HepG2 (cell line): ENCODE measurements at regions not wholly inside any gene's neighbourhood (a gene's known extent, or its start where the extent isn't known, plus 50 kb on each side); places are given as distances from the start of the nearest gene placed in this dataset.

ENCODE experiments used
- ATAC-seq: fragments of 200-7000 bp; cut with Tn5 transposase; 3 replicates; pipeline ENCODE4 v1.9.1; 2020; ENCODE audit warnings: mild to moderate bottlenecking, moderate library complexity
- BruUV-seq: library from RNA; stranded (reverse); fragments of 400-500 nt; replicated peaks from 2 replicates; lab custom pipeline; 2021; lab: Mats Ljungman, UMichigan
- CTCF ChIA-PET: fragments of 300-600 bp; formaldehyde crosslinking; extraction: SDS; loops from one replicate; lab custom pipeline; 2021; ENCODE audit warnings: low total read pairs, inconsistent platforms, low intra/inter-chr PET ratio; lab: Yijun Ruan, JAX
- POLR2A ChIA-PET: fragments of 350-600 bp; sonication (Branson Sonifier 250); formaldehyde crosslinking; loops from one replicate; lab custom pipeline; 2020; ENCODE audit warnings: antibody characterized with exemption, inconsistent platforms; lab: Yijun Ruan, JAX
- DNase-seq: peaks from one replicate; pipeline ENCODE4 v3.0.0-alpha.2; 2015; ENCODE audit warnings: low spot score
- FAIRE-seq: peaks from 3 replicates; lab custom pipeline; 2011; peaks lifted over from hg19 to GRCh38; lab: Jason Lieb, UNC
- H2AFZ ChIP-seq: one replicate; pipeline ENCODE4 v1.6.1; 2011; ENCODE audit warnings: low read length, inconsistent platforms
- H3K27ac ChIP-seq: fragments of 300-600 bp; 3 replicates; pipeline ENCODE4 v1.8.0; 2011; ENCODE audit warnings: mixed run types, mild to moderate bottlenecking, mixed read lengths, low read length, inconsistent platforms; ENCODE audit not compliant: insufficient read depth; ENCODE audit errors: extremely low read length
- H3K27me3 ChIP-seq, 2 experiments: fragments of 200-600 bp in 1 of 2; 2 replicates in 1 of 2; 3 replicates in 1 of 2; pipeline versions ENCODE4 v1.6.0 to v1.8.0; 2011; ENCODE audit warnings: low read length in 2 of 2, mild to moderate bottlenecking in 2 of 2, moderate library complexity in 2 of 2, inconsistent platforms in 1 of 2; ENCODE audit not compliant: insufficient read depth in 2 of 2, control insufficient read depth in 1 of 2
- H3K36me3 ChIP-seq, 2 experiments: fragments of 200-600 bp in 1 of 2; replicated peaks in 1 of 2; 2 replicates in 1 of 2; 3 replicates in 1 of 2; pipeline versions ENCODE4 v1.5.1 to v1.8.0; 2011; ENCODE audit warnings: low read length in 2 of 2, inconsistent platforms in 1 of 2; ENCODE audit not compliant: insufficient read depth in 2 of 2, control insufficient read depth in 1 of 2
- H3K4me1 ChIP-seq: 2 replicates; pipeline ENCODE4 v1.5.1; 2012; ENCODE audit warnings: low read length, inconsistent platforms; ENCODE audit not compliant: insufficient read depth
- H3K4me2 ChIP-seq: 2 replicates; pipeline ENCODE4 v1.6.0; 2011; ENCODE audit warnings: low read depth, low read length, inconsistent platforms
- H3K4me3 ChIP-seq, 3 experiments: fragments of 200-600 bp in 1 of 3; sonication (generic), shearing (Covaris generic) in 1 of 3; replicated peaks in 1 of 3; 2 replicates each; pipeline ENCODE4 v1.5.1; 2011 to 2016; ENCODE audit warnings: low read length in 3 of 3, inconsistent platforms in 2 of 3, low read depth in 2 of 3, mild to moderate bottlenecking in 2 of 3, control low read depth in 1 of 3, mixed read lengths in 1 of 3; ENCODE audit not compliant: insufficient read depth in 1 of 3
- H3K79me2 ChIP-seq: one replicate; pipeline ENCODE4 v1.6.1; 2011; ENCODE audit warnings: low read length, inconsistent platforms; ENCODE audit not compliant: insufficient read depth
- H3K9ac ChIP-seq: 2 replicates; pipeline ENCODE4 v1.6.0; 2011; ENCODE audit warnings: mild to moderate bottlenecking, low read depth, low read length, inconsistent platforms; ENCODE audit not compliant: insufficient read depth
- H3K9me3 ChIP-seq: 2 replicates; pipeline ENCODE4 v1.5.1; 2012; ENCODE audit warnings: mild to moderate bottlenecking, low read length
- H4K20me1 ChIP-seq: 2 replicates; pipeline ENCODE4 v1.6.0; 2011; ENCODE audit warnings: inconsistent platforms, mild to moderate bottlenecking, low read length, moderate library complexity; ENCODE audit not compliant: insufficient read depth
- GABPB1 ChIP-seq: IDR thresholded peaks from 2 replicates; pipeline ENCODE4 v1.6.1; 2016; ENCODE audit warnings: mild to moderate bottlenecking, missing genetic modification reagents, moderate library complexity, missing compliant biosample characterization
- SP140L ChIP-seq: sonication (generic); formaldehyde crosslinking; IDR thresholded peaks from 2 replicates; pipeline ENCODE4 v1.4.0; 2020; ENCODE audit warnings: missing genetic modification reagents, borderline replicate concordance
- TFE3 ChIP-seq: IDR thresholded peaks from 2 replicates; pipeline ENCODE4 v1.6.1; 2016
- TMF1 ChIP-seq: sonication (generic); formaldehyde crosslinking; IDR thresholded peaks from 2 replicates; pipeline ENCODE4 v1.8.1; 2022; ENCODE audit warnings: low read depth, missing genetic modification reagents
- ZBTB42 ChIP-seq: sonication (generic); formaldehyde crosslinking; IDR thresholded peaks from 2 replicates; pipeline ENCODE4 v1.5.0; 2020; ENCODE audit warnings: mild to moderate bottlenecking, missing genetic modification reagents
- ZFP82 ChIP-seq: sonication (generic); formaldehyde crosslinking; IDR thresholded peaks from 2 replicates; pipeline ENCODE4 v1.5.1; 2020; ENCODE audit warnings: mild to moderate bottlenecking, missing genetic modification reagents, borderline replicate concordance
- ZFP91 ChIP-seq: sonication (generic); formaldehyde crosslinking; IDR thresholded peaks from 2 replicates; pipeline ENCODE4 v1.9.0; 2022; ENCODE audit warnings: missing genetic modification reagents, mild to moderate bottlenecking, borderline replicate concordance
- ZNF296 ChIP-seq: sonication (generic); formaldehyde crosslinking; conservative IDR thresholded peaks from 2 replicates; pipeline ENCODE4 v1.5.0; 2020; ENCODE audit warnings: mild to moderate bottlenecking, missing genetic modification reagents
- ZNF318 ChIP-seq: sonication (generic); formaldehyde crosslinking; IDR thresholded peaks from 2 replicates; pipeline ENCODE4 v1.4.0; 2020; ENCODE audit warnings: mild to moderate bottlenecking, missing genetic modification reagents
- ZNF563 ChIP-seq: sonication (generic); formaldehyde crosslinking; IDR thresholded peaks from 2 replicates; pipeline ENCODE4 v1.8.0; 2022; ENCODE audit warnings: mild to moderate bottlenecking, moderate library complexity, missing genetic modification reagents
- ZNF75D ChIP-seq: sonication (generic); formaldehyde crosslinking; IDR thresholded peaks from 2 replicates; pipeline ENCODE4 v1.8.1; 2023; ENCODE audit warnings: missing genetic modification reagents, mild to moderate bottlenecking, borderline replicate concordance
- WGBS: methylation state at CpG from one replicate; pipeline ENCODE4 v1.1.6; 2017; ENCODE audit warnings: low lambda C conversion rate; 5-methylcytosine and 5-hydroxymethylcytosine counted together
- in situ Hi-C: cut with HindIII; loops from 2 replicates; pipeline ENCODE4 v1.10.0; 2017; ENCODE audit warnings: low pct_unique_long_range_greater_than_20kb; ENCODE audit not compliant: extremely low pct_ligation_motif_present
- intact Hi-C: fragments of 100-400 bp; cut with micrococcal nuclease; formaldehyde crosslinking; loops from one replicate; pipeline ENCODE4 v1.10.0; 2022; ENCODE audit not compliant: unreplicated experiment

- BruUV-seq: no TSS peak
- 54% methylated on average over 13 of the region's 13 CpGs for WGBS
- no peak for TF ChIP-seq ZNF75D (CRISPR knock-in tag)
- no peak for TF ChIP-seq ZNF563
- no peak for TF ChIP-seq TMF1 (CRISPR knock-in tag)
- TF ChIP-seq ZFP91 (CRISPR knock-in tag): 0 out of 2 replicates have a peak, but pooled peaks have one; percentile 13
- no peak for TF ChIP-seq SP140L
- no peak for TF ChIP-seq ZNF318
- TF ChIP-seq TFE3 (CRISPR knock-in tag): no peak
- TF ChIP-seq GABPB1 (CRISPR knock-in tag): no peak
- no peak for TF ChIP-seq ZBTB42 (CRISPR knock-in tag)
- TF ChIP-seq ZFP82 (CRISPR knock-in tag): no peak
- TF ChIP-seq ZNF296 (CRISPR knock-in tag): no peak
These were observed 52.9 kb upstream of the CTNNBL1 start for GRCh38 chr20:37640600-37641561.

More at GRCh38 chr20:37640600-37641561, 52.9 kb upstream of the CTNNBL1 start:
- ChIA-PET CTCF (no interaction called here), POLR2A (no interaction called here)
- Histone ChIP-seq H3K4me3 (no peak overlapping the region), H2AFZ (no peak overlapping the region), H3K36me3 (no peaks in the 10 kb centered on the region), H4K20me1 (0 out of 2 replicates have a peak, but pooled peaks cover 2% of the 10 kb centered on the region), H3K9me3 (no peaks in the 10 kb centered on the region), H3K79me2 (no peaks in the 10 kb centered on the region), H3K27ac (no peak overlapping the region), H3K4me1 (peaks cover 13% of the 10 kb centered on the region), H3K9ac (no peak overlapping the region), H3K27me3 (peaks cover 0 to 1% of the 10 kb centered on the region in 2 experiments; a peak in 1 of 5 replicates), H3K4me2 (no peak overlapping the region)
- DNase-seq (no peak), FAIRE-seq (no peak), ATAC-seq (no peak)
- intact Hi-C loops: no loop called here
- in situ Hi-C loops: no loop called here
